HS-5 (cell line): ENCODE measurements at regions not wholly inside any gene's neighbourhood (a gene's known extent, or its start where the extent isn't known, plus 50 kb on each side); places are given as distances from the start of the nearest gene placed in this dataset.

Experiments
- DNase-seq: peaks from one replicate; pipeline ENCODE4 v3.0.0-alpha.2; 2012; ENCODE audit warnings: low read depth

GRCh38 chr9:78807286-78807685 is 510.4 kb downstream of the PSAT1 start:
- DNase-seq = no peak

GRCh38 chr9:78808048-78808447 is 511.1 kb downstream of the PSAT1 start:
- DNase-seq = no peak

GRCh38 chr9:78811622-78812276 is 514.8 kb downstream of the PSAT1 start:
- DNase-seq = no peak

- DNase-seq = no peak
These were observed 515.7 kb downstream of the PSAT1 start for GRCh38 chr9:78812665-78813064.

- no peak for DNase-seq
These were observed 516.8 kb downstream of the PSAT1 start for GRCh38 chr9:78813602-78814180.

GRCh38 chr9:78821126-78821822 is 524.3 kb downstream of the PSAT1 start:
- no peak for DNase-seq

GRCh38 chr9:78826527-78826926 is 529.6 kb downstream of the PSAT1 start:
- DNase-seq = no peak

GRCh38 chr9:78828521-78828920 is 531.6 kb downstream of the PSAT1 start:
- DNase-seq = no peak

GRCh38 chr9:78830301-78830700 is 533.4 kb downstream of the PSAT1 start:
- no peak for DNase-seq

GRCh38 chr9:78831726-78832125 is 534.8 kb downstream of the PSAT1 start:
- no peak for DNase-seq

- DNase-seq = no peak
These were observed 539.1 kb downstream of the PSAT1 start for GRCh38 chr9:78835928-78836450.

- no peak for DNase-seq
These were observed 542.3 kb downstream of the PSAT1 start for GRCh38 chr9:78839252-78839651.

GRCh38 chr9:78848061-78848460 is 551.1 kb downstream of the PSAT1 start:
- DNase-seq = no peak

- no peak for DNase-seq
These were observed 559.2 kb downstream of the PSAT1 start for GRCh38 chr9:78856144-78856543.

GRCh38 chr9:78856781-78857180 is 559.9 kb downstream of the PSAT1 start:
- no peak for DNase-seq

- no peak for DNase-seq
These were observed 560.7 kb downstream of the PSAT1 start for GRCh38 chr9:78857373-78858225.

- no peak for DNase-seq
These were observed 561.3 kb downstream of the PSAT1 start for GRCh38 chr9:78858266-78858665.

- peak; percentile 75 for DNase-seq
These were observed 564.0 kb downstream of the PSAT1 start for GRCh38 chr9:78860801-78861475.

GRCh38 chr9:78863531-78863930 is 566.6 kb downstream of the PSAT1 start:
- DNase-seq = no peak

- DNase-seq = no peak
These were observed 568.8 kb downstream of the PSAT1 start for GRCh38 chr9:78865737-78866136.

GRCh38 chr9:78866207-78867132 is 569.5 kb downstream of the PSAT1 start:
- peak; percentile 88 for DNase-seq
